Mammary epithelial cell (primary cell): ENCODE measurements at regions not wholly inside any gene's neighbourhood (a gene's known extent, or its start where the extent isn't known, plus 50 kb on each side); places are given as distances from the start of the nearest gene placed in this dataset.

Experiments used
- CTCF ChIP-seq, 2 donors: IDR thresholded peaks in 1 of 2; conservative IDR thresholded peaks in 1 of 2; 2 replicates each; pipeline ENCODE4 v1.5.1; 2011 to 2012; ENCODE audit warnings: inconsistent platforms in 2 of 2, low read length in 2 of 2, mild to moderate bottlenecking in 2 of 2, control low read depth in 1 of 2, low read depth in 1 of 2; ENCODE audit not compliant: insufficient read depth in 1 of 2; ENCODE audit errors: extremely low read depth in 1 of 2
- EZH2 ChIP-seq: IDR thresholded peaks from 2 replicates; pipeline ENCODE4 v1.6.1; 2012; ENCODE audit warnings: low read length, inconsistent platforms, borderline replicate concordance

- TF ChIP-seq CTCF (conservative IDR thresholded peaks at IDR 0.05 in 1 of 2, IDR thresholded peaks at IDR 0.05 in 1 of 2; ENCODE audit: extremely low read depth in 1 of 2, insufficient read depth in 1 of 2, low read depth in 1 of 2, low read length in 2 of 2) (no peak), EZH2 (no peak)
Observed at GRCh38 chr18:5678278-5678677, 134.5 kb upstream of the EPB41L3 start.
